MG63 (cell line): ENCODE measurements at regions not wholly inside any gene's neighbourhood (a gene's known extent, or its start where the extent isn't known, plus 50 kb on each side); places are given as distances from the start of the nearest gene placed in this dataset.
"Not testable (repeated sequence)": the region's sequence is repeated elsewhere in the genome, so short reads cannot be mapped to it uniquely, and the experiment has no call there.

Source experiments
- DNase-seq: peaks from one replicate; pipeline ENCODE4 v3.0.0-alpha.2; 2020
- H3K27me3 ChIP-seq: fragments of 250-450 bp; sonication (Bioruptor Pico); 2 replicates; pipeline ENCODE4 v1.5.1; 2020; ENCODE audit warnings: mild to moderate bottlenecking, moderate library complexity
- H3K36me3 ChIP-seq: fragments of 250-450 bp; sonication (Bioruptor Pico); 2 replicates; pipeline ENCODE4 v1.5.1; 2020; ENCODE audit warnings: mild to moderate bottlenecking, moderate library complexity
- H3K4me3 ChIP-seq: fragments of 250-450 bp; sonication (Bioruptor Pico); 2 replicates; pipeline ENCODE4 v1.5.1; 2020; ENCODE audit warnings: mild to moderate bottlenecking, moderate library complexity
- H3K9me3 ChIP-seq: fragments of 250-450 bp; sonication (Bioruptor Pico); 2 replicates; pipeline ENCODE4 v1.5.1; 2020; ENCODE audit warnings: mild to moderate bottlenecking, moderate library complexity

GRCh38 chr20:56716806-56717205, 87.7 kb downstream of the TFAP2C start:
- Histone ChIP-seq H3K4me3 (no peak overlapping the region), H3K36me3 (no peaks in the 10 kb centered on the region), H3K27me3 (no peaks in the 10 kb centered on the region), H3K9me3 (no peaks in the 10 kb centered on the region)
- DNase-seq: no peak

DNA sequence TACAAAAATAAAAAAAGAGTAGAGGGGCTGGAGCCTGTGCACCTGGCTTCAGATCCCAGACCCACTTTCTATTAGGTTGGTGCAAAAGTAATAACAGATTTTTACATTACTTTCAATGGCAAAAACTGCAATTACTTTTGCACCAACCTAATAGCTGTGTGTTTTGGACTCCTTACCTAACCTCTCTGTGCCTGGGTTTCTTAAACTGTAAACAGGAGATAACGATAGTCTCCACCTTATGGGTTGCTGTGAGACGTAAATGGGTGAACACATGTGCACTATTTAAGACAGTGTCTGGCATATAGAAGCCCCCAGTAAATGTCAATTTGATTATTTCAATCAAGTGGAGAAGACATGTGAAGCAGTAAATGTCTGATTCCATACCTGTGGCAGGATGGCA, 89.7 kb downstream of the TFAP2C start:
- Histone ChIP-seq H3K36me3 (no peaks in the 10 kb centered on the region), H3K4me3 (no peak overlapping the region), H3K27me3 (no peaks in the 10 kb centered on the region), H3K9me3 (no peaks in the 10 kb centered on the region)
- DNase-seq: no peak

GRCh38 chr20:56720620-56721213, 91.6 kb downstream of the TFAP2C start:
- Histone ChIP-seq H3K36me3 (no peaks in the 10 kb centered on the region), H3K4me3 (no peak overlapping the region), H3K27me3 (no peaks in the 10 kb centered on the region), H3K9me3 (no peaks in the 10 kb centered on the region)
- DNase-seq: no peak

GRCh38 chr20:56722042-56722441, 92.9 kb downstream of the TFAP2C start:
- DNase-seq: peak; percentile 59
- Histone ChIP-seq H3K4me3 (no peak overlapping the region), H3K9me3 (no peaks in the 10 kb centered on the region), H3K27me3 (no peaks in the 10 kb centered on the region), H3K36me3 (no peaks in the 10 kb centered on the region)

DNA sequence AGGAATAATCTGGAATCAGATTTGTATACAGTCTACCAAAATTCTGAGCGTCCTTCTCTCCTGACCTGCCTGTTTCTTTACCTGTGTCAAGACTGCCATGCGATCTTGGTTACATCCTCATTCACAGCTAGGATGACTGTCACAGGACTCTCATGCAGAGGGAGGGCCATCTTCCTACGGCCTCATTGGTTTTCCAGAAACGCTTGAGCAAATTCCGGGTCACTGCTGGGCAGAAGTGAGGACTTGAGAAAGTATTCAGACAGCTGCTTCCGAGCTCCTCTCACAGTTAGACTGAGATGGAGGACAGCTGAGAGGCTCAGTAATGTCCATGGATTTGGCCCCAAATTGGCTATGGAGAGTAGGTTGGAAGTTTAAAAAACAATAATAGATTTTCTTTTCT, 94.2 kb downstream of the TFAP2C start:
- no peaks in the 10 kb centered on the region for H3K9me3 ChIP-seq
- H3K36me3 ChIP-seq: no peaks in the 10 kb centered on the region
- DNase-seq: no peak
- H3K4me3 ChIP-seq: no peak overlapping the region
- H3K27me3 ChIP-seq: no peaks in the 10 kb centered on the region

DNA sequence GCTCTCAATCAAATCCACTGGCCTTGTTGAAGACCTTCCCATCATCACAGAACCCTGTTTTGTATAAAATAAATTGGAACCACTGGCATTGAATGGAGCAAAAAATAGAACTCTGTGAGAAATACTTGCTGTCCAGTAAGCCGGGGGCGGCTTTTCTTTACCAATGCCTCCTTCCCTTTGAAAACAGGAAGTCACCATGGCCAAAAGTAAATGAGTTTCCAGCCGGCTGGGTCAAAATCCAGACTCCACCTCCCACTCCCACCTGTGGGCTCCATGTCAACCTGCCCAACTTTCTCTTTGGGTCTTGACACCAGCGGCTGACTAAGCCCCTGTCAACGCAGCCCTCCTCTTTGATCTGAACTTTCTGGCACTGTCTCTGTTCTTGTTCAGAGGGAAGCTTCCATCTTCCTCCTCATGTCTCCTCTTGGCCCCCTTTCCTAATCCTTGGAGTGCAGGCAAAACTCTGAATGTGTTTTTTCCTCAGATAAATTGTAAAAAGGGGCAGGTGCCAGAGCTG, 95.2 kb downstream of the TFAP2C start:
- no peaks in the 10 kb centered on the region for H3K9me3 ChIP-seq
- DNase-seq: peak; percentile 35
- no peaks in the 10 kb centered on the region for H3K36me3 ChIP-seq
- no peak overlapping the region for H3K4me3 ChIP-seq
- H3K27me3 ChIP-seq: no peaks in the 10 kb centered on the region

DNA sequence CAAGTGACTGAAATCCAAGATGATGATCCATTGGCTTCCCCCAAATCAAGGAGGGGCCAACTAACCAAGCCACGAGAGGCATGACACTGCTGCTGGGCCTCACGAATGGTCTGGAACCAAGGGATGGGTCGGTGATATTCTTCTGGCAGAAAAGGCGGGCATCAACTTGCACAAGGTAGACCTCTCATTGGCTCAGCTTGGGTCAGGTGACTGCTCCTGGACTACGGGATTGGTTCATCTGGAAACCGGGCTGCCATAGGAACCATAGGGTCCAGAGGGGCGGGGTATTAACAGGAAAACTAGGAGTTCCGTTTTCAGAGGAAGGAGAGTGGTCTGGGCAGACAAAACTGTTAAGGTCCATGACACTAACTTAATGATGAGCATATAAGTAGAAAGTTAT, 100.9 kb downstream of the TFAP2C start:
- H3K36me3 ChIP-seq: no peaks in the 10 kb centered on the region
- H3K27me3 ChIP-seq: no peaks in the 10 kb centered on the region
- no peaks in the 10 kb centered on the region for H3K9me3 ChIP-seq
- no peak overlapping the region for H3K4me3 ChIP-seq
- no peak for DNase-seq

DNA sequence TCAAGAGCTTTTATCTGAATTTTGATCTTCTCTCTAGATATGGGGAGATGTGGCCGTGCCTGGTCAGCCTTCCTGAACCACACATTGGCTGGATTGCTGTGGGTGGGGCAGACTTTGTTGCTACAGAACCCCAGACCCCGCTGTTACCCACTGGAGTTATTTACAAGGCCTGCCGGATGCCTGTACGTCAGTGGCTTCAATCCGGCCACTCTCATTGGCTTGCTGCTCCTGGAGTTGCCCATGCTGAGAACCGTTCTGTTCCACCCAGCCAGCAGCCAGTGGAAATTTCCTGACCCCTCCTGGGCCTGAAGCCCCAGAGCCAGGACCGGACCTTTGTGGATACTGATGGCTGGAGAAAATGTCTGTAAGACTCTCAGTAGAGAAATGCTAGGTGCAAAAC, 101.9 kb downstream of the TFAP2C start:
- DNase-seq: no peak
- Histone ChIP-seq H3K36me3 (no peaks in the 10 kb centered on the region), H3K27me3 (no peaks in the 10 kb centered on the region), H3K4me3 (no peak overlapping the region), H3K9me3 (no peaks in the 10 kb centered on the region)

GRCh38 chr20:56731476-56731875, 102.4 kb downstream of the TFAP2C start:
- Histone ChIP-seq H3K36me3 (no peaks in the 10 kb centered on the region), H3K27me3 (no peaks in the 10 kb centered on the region), H3K4me3 (no peak overlapping the region), H3K9me3 (no peaks in the 10 kb centered on the region)
- no peak for DNase-seq

- Histone ChIP-seq H3K27me3 (no peaks in the 10 kb centered on the region), H3K4me3 (no peak overlapping the region)
- DNase-seq: no peak
These were observed 104.9 kb downstream of the TFAP2C start for GRCh38 chr20:56733967-56734366.

DNA sequence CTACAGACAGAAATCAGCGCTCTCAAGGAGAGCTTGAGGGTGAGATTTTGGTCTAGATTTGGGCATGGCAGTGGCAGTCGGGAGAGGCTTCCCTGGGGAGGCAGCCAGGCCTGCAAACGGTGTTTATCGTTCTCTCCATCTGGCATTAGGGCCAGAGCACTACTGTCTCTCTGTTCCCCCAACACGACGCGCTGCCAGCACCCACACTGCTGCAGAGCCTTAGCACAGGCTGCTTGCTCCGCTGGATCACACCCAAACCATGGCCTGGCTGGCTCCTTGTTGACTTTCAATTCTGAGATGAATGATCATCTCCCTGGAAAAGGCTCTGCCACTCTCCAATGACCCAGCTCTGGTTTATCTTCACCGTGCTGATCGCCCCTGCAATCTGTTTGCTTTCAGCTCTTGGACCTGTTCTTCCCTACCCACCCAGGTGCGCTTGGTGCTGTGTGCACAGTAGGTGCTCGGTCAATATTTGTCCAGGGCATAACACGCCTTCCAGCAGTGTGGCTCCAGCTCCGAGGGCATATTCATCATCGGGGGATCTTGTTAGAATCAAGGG, 106.1 kb downstream of the TFAP2C start:
- DNase-seq: no peak
- Histone ChIP-seq H3K27me3 (no peaks in the 10 kb centered on the region), H3K36me3 (no peaks in the 10 kb centered on the region), H3K9me3 (no peaks in the 10 kb centered on the region), H3K4me3 (no peak overlapping the region)

More at GRCh38 chr20:56733967-56734366, 104.9 kb downstream of the TFAP2C start:
- H3K9me3 ChIP-seq: no peaks in the 10 kb centered on the region
- H3K36me3 ChIP-seq: no peaks in the 10 kb centered on the region

GRCh38 chr20:56736285-56736857, 107.3 kb downstream of the TFAP2C start:
- DNase-seq: no peak
- Histone ChIP-seq H3K27me3 (no peaks in the 10 kb centered on the region), H3K36me3 (no peaks in the 10 kb centered on the region), H3K9me3 (no peaks in the 10 kb centered on the region), H3K4me3 (no peak overlapping the region)

- not testable (repeated sequence) for H3K27me3 ChIP-seq, H3K9me3 ChIP-seq, H3K4me3 ChIP-seq, H3K36me3 ChIP-seq, DNase-seq
These were observed 115.3 kb downstream of the TFAP2C start for GRCh38 chr20:56744325-56744821.

- no peaks in the 10 kb centered on the region for H3K9me3 ChIP-seq
- no peaks in the 10 kb centered on the region for H3K36me3 ChIP-seq
- no peak overlapping the region for H3K4me3 ChIP-seq
- H3K27me3 ChIP-seq: no peaks in the 10 kb centered on the region
- DNase-seq: no peak
These were observed 119.6 kb downstream of the TFAP2C start for GRCh38 chr20:56748476-56749377.

DNA sequence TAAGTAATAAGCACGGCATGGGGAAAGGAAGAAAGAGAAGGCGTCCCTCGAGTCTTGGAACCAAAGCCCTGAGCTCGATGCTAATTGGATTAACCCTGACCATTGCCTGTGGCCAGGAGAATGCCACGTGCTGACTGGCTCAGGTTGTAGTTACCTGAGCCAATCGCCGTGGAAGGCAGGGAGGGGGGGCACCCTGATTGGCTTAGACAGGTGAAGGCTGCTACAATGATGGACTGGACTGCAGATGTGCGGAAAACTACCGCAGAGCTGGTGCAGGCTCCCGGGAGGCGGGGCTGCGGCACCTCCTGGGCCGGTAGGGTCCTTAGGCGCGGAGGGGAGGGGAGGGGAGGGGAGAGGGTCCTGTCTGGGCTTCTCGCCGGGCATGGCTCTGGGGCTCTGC, 121.3 kb downstream of the TFAP2C start:
- Histone ChIP-seq H3K27me3 (no peaks in the 10 kb centered on the region), H3K36me3 (no peaks in the 10 kb centered on the region), H3K9me3 (no peaks in the 10 kb centered on the region), H3K4me3 (no peak overlapping the region)
- no peak for DNase-seq

GRCh38 chr20:56752274-56752673, 123.2 kb downstream of the TFAP2C start:
- DNase-seq: no peak
- no peaks in the 10 kb centered on the region for H3K36me3 ChIP-seq
- H3K27me3 ChIP-seq: no peaks in the 10 kb centered on the region
- H3K4me3 ChIP-seq: no peak overlapping the region
- no peaks in the 10 kb centered on the region for H3K9me3 ChIP-seq

- Histone ChIP-seq H3K36me3 (no peaks in the 10 kb centered on the region), H3K4me3 (no peak overlapping the region), H3K9me3 (no peaks in the 10 kb centered on the region), H3K27me3 (no peaks in the 10 kb centered on the region)
- no peak for DNase-seq
These were observed 126.1 kb downstream of the TFAP2C start for GRCh38 chr20:56755201-56755600.
